Endothelial cell of umbilical vein (primary cell): ENCODE measurements at regions not wholly inside any gene's neighbourhood (a gene's known extent, or its start where the extent isn't known, plus 50 kb on each side); places are given as distances from the start of the nearest gene placed in this dataset.

Experiments used
- BruUV-seq: library from RNA; stranded (reverse); fragments of 400-500 nt; replicated peaks from 2 replicates; lab custom pipeline; 2021; lab: Mats Ljungman, UMichigan
- CTCF ChIA-PET: fragments of 300-600, 350-600 bp; sonication (Branson Sonifier 250); formaldehyde crosslinking; loops from one replicate; lab custom pipeline; 2021; ENCODE audit warnings: antibody characterized with exemption, inconsistent platforms; lab: Charles Lee
- POLR2A ChIA-PET: fragments of 300-600, 350-600 bp; sonication (Branson Sonifier 250); formaldehyde crosslinking; loops from one replicate; lab custom pipeline; 2021; ENCODE audit warnings: antibody characterized with exemption, inconsistent platforms; lab: Charles Lee
- DNase-seq: peaks from one replicate; pipeline ENCODE4 v3.0.0-alpha.2; 2011; ENCODE audit warnings: low read depth, low spot score
- FAIRE-seq: peaks from 2 replicates; lab custom pipeline; 2011; peaks lifted over from hg19 to GRCh38; lab: Jason Lieb, UNC
- H2AFZ ChIP-seq: 2 replicates; pipeline ENCODE4 v1.6.0; 2012; ENCODE audit warnings: low read depth, low read length, control low read depth, inconsistent platforms
- H3K27ac ChIP-seq: 2 replicates; pipeline ENCODE4 v1.5.1; 2011; ENCODE audit warnings: low read depth, mild to moderate bottlenecking, control low read depth, low read length, moderate library complexity; ENCODE audit not compliant: insufficient read depth
- H3K27me3 ChIP-seq, 2 experiments: 2 replicates each; pipeline versions ENCODE4 v1.6.0 to v1.6.1; 2011; ENCODE audit warnings: low read length in 2 of 2, mixed read lengths in 1 of 2; ENCODE audit not compliant: control insufficient read depth in 2 of 2, insufficient read depth in 2 of 2
- H3K36me3 ChIP-seq, 2 experiments: 2 replicates in 1 of 2; 3 replicates in 1 of 2; pipeline ENCODE4 v1.5.1; 2011; ENCODE audit warnings: low read length in 2 of 2, mild to moderate bottlenecking in 1 of 2, moderate library complexity in 1 of 2; ENCODE audit not compliant: control insufficient read depth in 2 of 2, insufficient read depth in 2 of 2; ENCODE audit errors: extremely low read depth in 1 of 2
- H3K4me1 ChIP-seq: 3 replicates; pipeline ENCODE4 v1.5.1; 2011; ENCODE audit warnings: mild to moderate bottlenecking, low read length; ENCODE audit not compliant: control insufficient read depth, insufficient read depth; ENCODE audit errors: extremely low read depth
- H3K4me2 ChIP-seq: 2 replicates; pipeline ENCODE4 v1.6.1; 2011; ENCODE audit warnings: low read length, control low read depth, mixed read lengths; ENCODE audit not compliant: insufficient read depth
- H3K4me3 ChIP-seq, 3 experiments: fragments of 200-600 bp in 1 of 3; sonication (generic), shearing (Covaris generic) in 1 of 3; replicated peaks in 1 of 3; 2 replicates each; pipeline ENCODE4 v1.5.1; 2011 to 2016; ENCODE audit warnings: control low read depth in 3 of 3, low read length in 3 of 3, mild to moderate bottlenecking in 2 of 3, inconsistent platforms in 1 of 3, low read depth in 1 of 3, moderate library complexity in 1 of 3; ENCODE audit not compliant: insufficient read depth in 1 of 3
- H3K79me2 ChIP-seq: 2 replicates; pipeline ENCODE4 v1.6.0; 2012; ENCODE audit warnings: low read length, inconsistent platforms; ENCODE audit not compliant: control insufficient read depth, insufficient read depth
- H3K9ac ChIP-seq: replicated peaks from 2 replicates; pipeline ENCODE3; 2011; ENCODE audit warnings: low read length, control low read depth; ENCODE audit not compliant: insufficient read depth; ENCODE audit errors: extremely low read depth
- H3K9me1 ChIP-seq: replicated peaks from 3 replicates; pipeline ENCODE4 v1.6.0; 2011; ENCODE audit warnings: mild to moderate bottlenecking, low read length; ENCODE audit not compliant: control insufficient read depth, insufficient read depth; ENCODE audit errors: extremely low read depth
- H3K9me3 ChIP-seq: replicated peaks from 2 replicates; pipeline ENCODE4 v1.5.1; 2012; ENCODE audit warnings: low read length, inconsistent platforms; ENCODE audit not compliant: control insufficient read depth, insufficient read depth
- H4K20me1 ChIP-seq: replicated peaks from 2 replicates; pipeline ENCODE3; 2011; ENCODE audit warnings: mild to moderate bottlenecking, low read length; ENCODE audit not compliant: control insufficient read depth, insufficient read depth; ENCODE audit errors: extremely low read depth
- CTCF ChIP-seq, 2 donors: IDR thresholded peaks; 1 replicate in 1 of 2; 2 replicates in 1 of 2; pipeline ENCODE4 v1.5.1; 2011; ENCODE audit warnings: low read length in 2 of 2, mild to moderate bottlenecking in 2 of 2, moderate library complexity in 2 of 2, control low read depth in 1 of 2, inconsistent platforms in 1 of 2, low read depth in 1 of 2; ENCODE audit not compliant: insufficient read depth in 1 of 2; ENCODE audit errors: extremely low read depth in 1 of 2
- EZH2 ChIP-seq: IDR thresholded peaks from 2 replicates; pipeline ENCODE4 v1.6.1; 2012; ENCODE audit warnings: borderline replicate concordance, low read depth, mild to moderate bottlenecking, moderate library complexity, low read length, inconsistent platforms; ENCODE audit not compliant: severe bottlenecking
- FOS ChIP-seq: IDR thresholded peaks from 2 replicates; pipeline ENCODE4 v1.6.1; 2011; ENCODE audit warnings: mild to moderate bottlenecking, low read length, moderate library complexity, borderline replicate concordance; ENCODE audit not compliant: insufficient read depth
- GATA2 ChIP-seq: IDR thresholded peaks from 2 replicates; pipeline ENCODE4 v1.7.0; 2011; ENCODE audit warnings: low read depth, mild to moderate bottlenecking, moderate library complexity, mixed read lengths, low read length; ENCODE audit not compliant: insufficient read length, insufficient read depth
- JUN ChIP-seq: IDR thresholded peaks from 2 replicates; pipeline ENCODE4 v1.6.1; 2011; ENCODE audit warnings: borderline replicate concordance, low read depth; ENCODE audit not compliant: insufficient read length, insufficient read depth
- MAX ChIP-seq: IDR thresholded peaks from 2 replicates; pipeline ENCODE4 v1.6.1; 2011; ENCODE audit not compliant: insufficient read depth, insufficient read length
- MYC ChIP-seq: IDR thresholded peaks from one replicate; pipeline ENCODE4 v1.6.1; 2011; ENCODE audit warnings: mild to moderate bottlenecking, low read depth, low read length
- POLR2A ChIP-seq: IDR thresholded peaks from 2 replicates; pipeline ENCODE4 v1.6.1; 2012; ENCODE audit warnings: low read depth, mild to moderate bottlenecking, control low read depth, low read length
- POLR2AphosphoS5 ChIP-seq: IDR thresholded peaks from 2 replicates; pipeline ENCODE4 v1.6.1; 2012; ENCODE audit warnings: low read depth, mild to moderate bottlenecking, control low read depth, low read length, moderate library complexity; ENCODE audit not compliant: insufficient read depth
- dilution Hi-C: fragments of 300-500 bp; cut with MboI; formaldehyde crosslinking; loops from one replicate; pipeline ENCODE4 v1.15.0; 2019; ENCODE audit warnings: low sequenced_read_pairs; ENCODE audit not compliant: extremely low pct_ligation_motif_present
- intact Hi-C: fragments of 100-400 bp; cut with micrococcal nuclease; formaldehyde crosslinking; loops from one replicate; pipeline ENCODE4 v1.10.0; 2022

GRCh38 chr14:48052973-48053372 is 377.6 kb upstream of the MDGA2 start:
- no peak overlapping the region for H3K4me2 ChIP-seq
- H3K4me1 ChIP-seq = no peaks in the 10 kb centered on the region
- dilution Hi-C loops = no loop called here
- H3K4me3 ChIP-seq = no peak overlapping the region
- intact Hi-C loops = no loop called here
- CTCF ChIA-PET = no interaction called here
- FAIRE-seq = no peak
- no peaks in the 10 kb centered on the region for H3K9me3 ChIP-seq
- H3K36me3 ChIP-seq = no peaks in the 10 kb centered on the region
- no peaks in the 10 kb centered on the region for H3K79me2 ChIP-seq
- BruUV-seq = no TSS peak
- no peak overlapping the region for H3K27ac ChIP-seq
- POLR2A ChIA-PET = no interaction called here
- H3K9ac ChIP-seq = no peak overlapping the region
- H3K27me3 ChIP-seq = no peaks in the 10 kb centered on the region
- TF ChIP-seq MYC = no peak
- no peak for TF ChIP-seq FOS
- no peak for TF ChIP-seq MAX
- no peak for TF ChIP-seq GATA2
- no peak for TF ChIP-seq POLR2A
- TF ChIP-seq JUN = no peak
- no peak for TF ChIP-seq EZH2
- TF ChIP-seq POLR2AphosphoS5 = no peak
- no peak for TF ChIP-seq CTCF (IDR thresholded peaks at IDR 0.05; ENCODE audit: extremely low read depth in 1 of 2, insufficient read depth in 1 of 2, low read depth in 1 of 2, low read length in 2 of 2)
- no peaks in the 10 kb centered on the region for H4K20me1 ChIP-seq
- DNase-seq = no peak
- no peak overlapping the region for H2AFZ ChIP-seq
- H3K9me1 ChIP-seq = no peaks in the 10 kb centered on the region
